HCT116 (cell line): ENCODE measurements at regions not wholly inside any gene's neighbourhood (a gene's known extent, or its start where the extent isn't known, plus 50 kb on each side); places are given as distances from the start of the nearest gene placed in this dataset.

ENCODE experiments used
- EZH2 ChIP-seq: fragments of 200-600 bp; sonication (generic); IDR thresholded peaks from 2 replicates; pipeline ENCODE4 v1.6.1; 2017; ENCODE audit warnings: antibody characterized with exemption, mixed run types
- FOSL1 ChIP-seq: IDR thresholded peaks from 2 replicates; pipeline ENCODE4 v1.6.1; 2012; ENCODE audit warnings: low read depth
- JUND ChIP-seq: IDR thresholded peaks from 2 replicates; pipeline ENCODE4 v1.6.1; 2012
- MAX ChIP-seq: IDR thresholded peaks from 2 replicates; pipeline ENCODE4 v1.6.1; 2012
- POLR2AphosphoS5 ChIP-seq: IDR thresholded peaks from 2 replicates; pipeline ENCODE4 v1.6.1; 2011; ENCODE audit warnings: mild to moderate bottlenecking, low read depth, low read length, moderate library complexity
- SP1 ChIP-seq: IDR thresholded peaks from 2 replicates; pipeline ENCODE4 v1.6.1; 2012; ENCODE audit warnings: low read depth
- TCF7L2 ChIP-seq: IDR thresholded peaks from 2 replicates; pipeline ENCODE4 v1.7.0; 2011; ENCODE audit warnings: borderline replicate concordance, inconsistent platforms; ENCODE audit not compliant: insufficient read depth, insufficient read length; ENCODE audit errors: extremely low read depth
- ZNF274 ChIP-seq: fragments of 200-500 bp; sonication (Bioruptor generic); IDR thresholded peaks from 2 replicates; pipeline ENCODE4 v1.6.1; 2014; ENCODE audit warnings: mild to moderate bottlenecking, low read depth, low read length, inconsistent platforms
- TF ChIP-seq, protein P1 (sequence below), 3 experiments: fragments of 200-600 bp in 1 of 3; sonication (generic) in 1 of 3; IDR thresholded peaks in 2 of 3; conservative IDR thresholded peaks in 1 of 3; 2 replicates each; pipeline ENCODE4 v1.5.1; 2012 to 2017; ENCODE audit warnings: low read depth in 2 of 3, low read length in 2 of 3, antibody characterized with exemption in 1 of 3, borderline replicate concordance in 1 of 3, control low read depth in 1 of 3, mild to moderate bottlenecking in 1 of 3, mixed read lengths in 1 of 3, mixed run types in 1 of 3, moderate library complexity in 1 of 3; ENCODE audit not compliant: insufficient read depth in 1 of 3
- TF ChIP-seq, protein P2 (sequence below): IDR thresholded peaks from 2 replicates; pipeline ENCODE4 v1.6.1; 2012; ENCODE audit warnings: low read depth
- TF ChIP-seq, protein P3 (sequence below): IDR thresholded peaks from 2 replicates; pipeline ENCODE4 v1.6.1; 2011; ENCODE audit warnings: mild to moderate bottlenecking, low read length, moderate library complexity; ENCODE audit not compliant: insufficient replicate concordance; ENCODE audit errors: extremely low read depth

- TF ChIP-seq, protein P1, sequence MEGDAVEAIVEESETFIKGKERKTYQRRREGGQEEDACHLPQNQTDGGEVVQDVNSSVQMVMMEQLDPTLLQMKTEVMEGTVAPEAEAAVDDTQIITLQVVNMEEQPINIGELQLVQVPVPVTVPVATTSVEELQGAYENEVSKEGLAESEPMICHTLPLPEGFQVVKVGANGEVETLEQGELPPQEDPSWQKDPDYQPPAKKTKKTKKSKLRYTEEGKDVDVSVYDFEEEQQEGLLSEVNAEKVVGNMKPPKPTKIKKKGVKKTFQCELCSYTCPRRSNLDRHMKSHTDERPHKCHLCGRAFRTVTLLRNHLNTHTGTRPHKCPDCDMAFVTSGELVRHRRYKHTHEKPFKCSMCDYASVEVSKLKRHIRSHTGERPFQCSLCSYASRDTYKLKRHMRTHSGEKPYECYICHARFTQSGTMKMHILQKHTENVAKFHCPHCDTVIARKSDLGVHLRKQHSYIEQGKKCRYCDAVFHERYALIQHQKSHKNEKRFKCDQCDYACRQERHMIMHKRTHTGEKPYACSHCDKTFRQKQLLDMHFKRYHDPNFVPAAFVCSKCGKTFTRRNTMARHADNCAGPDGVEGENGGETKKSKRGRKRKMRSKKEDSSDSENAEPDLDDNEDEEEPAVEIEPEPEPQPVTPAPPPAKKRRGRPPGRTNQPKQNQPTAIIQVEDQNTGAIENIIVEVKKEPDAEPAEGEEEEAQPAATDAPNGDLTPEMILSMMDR (IDR thresholded peaks at IDR 0.05 in 2 of 3, conservative IDR thresholded peaks at IDR 0.05 in 1 of 3; ENCODE audit: borderline replicate concordance in 1 of 3, insufficient read depth in 1 of 3, low read depth in 2 of 3, low read length in 2 of 3): no peak
- TF ChIP-seq POLR2AphosphoS5 (no peak), EZH2 (no peak), TCF7L2 (no peak), SP1 (no peak), FOSL1 (no peak), ZNF274 (no peak), JUND (no peak), MAX (no peak)
- TF ChIP-seq, protein P2, sequence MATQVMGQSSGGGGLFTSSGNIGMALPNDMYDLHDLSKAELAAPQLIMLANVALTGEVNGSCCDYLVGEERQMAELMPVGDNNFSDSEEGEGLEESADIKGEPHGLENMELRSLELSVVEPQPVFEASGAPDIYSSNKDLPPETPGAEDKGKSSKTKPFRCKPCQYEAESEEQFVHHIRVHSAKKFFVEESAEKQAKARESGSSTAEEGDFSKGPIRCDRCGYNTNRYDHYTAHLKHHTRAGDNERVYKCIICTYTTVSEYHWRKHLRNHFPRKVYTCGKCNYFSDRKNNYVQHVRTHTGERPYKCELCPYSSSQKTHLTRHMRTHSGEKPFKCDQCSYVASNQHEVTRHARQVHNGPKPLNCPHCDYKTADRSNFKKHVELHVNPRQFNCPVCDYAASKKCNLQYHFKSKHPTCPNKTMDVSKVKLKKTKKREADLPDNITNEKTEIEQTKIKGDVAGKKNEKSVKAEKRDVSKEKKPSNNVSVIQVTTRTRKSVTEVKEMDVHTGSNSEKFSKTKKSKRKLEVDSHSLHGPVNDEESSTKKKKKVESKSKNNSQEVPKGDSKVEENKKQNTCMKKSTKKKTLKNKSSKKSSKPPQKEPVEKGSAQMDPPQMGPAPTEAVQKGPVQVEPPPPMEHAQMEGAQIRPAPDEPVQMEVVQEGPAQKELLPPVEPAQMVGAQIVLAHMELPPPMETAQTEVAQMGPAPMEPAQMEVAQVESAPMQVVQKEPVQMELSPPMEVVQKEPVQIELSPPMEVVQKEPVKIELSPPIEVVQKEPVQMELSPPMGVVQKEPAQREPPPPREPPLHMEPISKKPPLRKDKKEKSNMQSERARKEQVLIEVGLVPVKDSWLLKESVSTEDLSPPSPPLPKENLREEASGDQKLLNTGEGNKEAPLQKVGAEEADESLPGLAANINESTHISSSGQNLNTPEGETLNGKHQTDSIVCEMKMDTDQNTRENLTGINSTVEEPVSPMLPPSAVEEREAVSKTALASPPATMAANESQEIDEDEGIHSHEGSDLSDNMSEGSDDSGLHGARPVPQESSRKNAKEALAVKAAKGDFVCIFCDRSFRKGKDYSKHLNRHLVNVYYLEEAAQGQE: no peak
- TF ChIP-seq, protein P3, sequence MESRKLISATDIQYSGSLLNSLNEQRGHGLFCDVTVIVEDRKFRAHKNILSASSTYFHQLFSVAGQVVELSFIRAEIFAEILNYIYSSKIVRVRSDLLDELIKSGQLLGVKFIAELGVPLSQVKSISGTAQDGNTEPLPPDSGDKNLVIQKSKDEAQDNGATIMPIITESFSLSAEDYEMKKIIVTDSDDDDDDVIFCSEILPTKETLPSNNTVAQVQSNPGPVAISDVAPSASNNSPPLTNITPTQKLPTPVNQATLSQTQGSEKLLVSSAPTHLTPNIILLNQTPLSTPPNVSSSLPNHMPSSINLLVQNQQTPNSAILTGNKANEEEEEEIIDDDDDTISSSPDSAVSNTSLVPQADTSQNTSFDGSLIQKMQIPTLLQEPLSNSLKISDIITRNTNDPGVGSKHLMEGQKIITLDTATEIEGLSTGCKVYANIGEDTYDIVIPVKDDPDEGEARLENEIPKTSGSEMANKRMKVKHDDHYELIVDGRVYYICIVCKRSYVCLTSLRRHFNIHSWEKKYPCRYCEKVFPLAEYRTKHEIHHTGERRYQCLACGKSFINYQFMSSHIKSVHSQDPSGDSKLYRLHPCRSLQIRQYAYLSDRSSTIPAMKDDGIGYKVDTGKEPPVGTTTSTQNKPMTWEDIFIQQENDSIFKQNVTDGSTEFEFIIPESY: no peak
Measured at GRCh38 chr6:1449896-1450295, 60.5 kb downstream of the FOXF2 start.
